Tibial nerve (tissue), 3 donors: ENCODE measurements at regions not wholly inside any gene's neighbourhood (a gene's known extent, or its start where the extent isn't known, plus 50 kb on each side); places are given as distances from the start of the nearest gene placed in this dataset.

ENCODE experiments used
- POLR2A ChIP-seq, 2 donors: fragments of 450-650 bp; IDR thresholded peaks; one replicate each; pipeline ENCODE4 v1.6.1; 2017; ENCODE audit warnings: antibody characterized with exemption in 2 of 2, mild to moderate bottlenecking in 2 of 2, moderate library complexity in 2 of 2
- TF ChIP-seq, protein P1 (sequence below), 5 experiments: fragments of 200-600 bp in 3 of 5; fragments of 450-650 bp in 2 of 5; sonication (generic) in 3 of 5; IDR thresholded peaks; one replicate each; pipeline ENCODE4 v1.5.1; 2016 to 2019; ENCODE audit warnings: antibody characterized with exemption in 5 of 5, mild to moderate bottlenecking in 3 of 5, moderate library complexity in 2 of 5

DNA sequence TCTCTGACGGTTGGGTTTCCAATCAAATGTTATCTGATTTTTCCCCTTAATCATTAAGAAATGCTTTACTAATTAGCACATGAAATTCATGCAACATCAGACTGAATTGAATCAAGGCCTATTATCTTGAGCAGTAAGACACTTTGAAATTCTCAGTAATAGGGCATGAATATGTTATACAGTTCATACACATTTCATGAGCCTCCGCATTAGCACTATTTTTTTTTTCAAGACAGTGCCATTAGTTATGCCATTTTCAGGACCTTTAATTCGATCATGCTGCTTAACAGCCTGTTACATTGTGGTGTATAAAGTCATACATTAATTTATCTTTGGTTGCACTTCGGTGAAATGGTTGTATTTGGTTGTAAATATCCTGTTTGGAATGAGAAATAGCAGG lies 862.6 kb upstream of the GOT2 start:
- TF ChIP-seq, protein P1, sequence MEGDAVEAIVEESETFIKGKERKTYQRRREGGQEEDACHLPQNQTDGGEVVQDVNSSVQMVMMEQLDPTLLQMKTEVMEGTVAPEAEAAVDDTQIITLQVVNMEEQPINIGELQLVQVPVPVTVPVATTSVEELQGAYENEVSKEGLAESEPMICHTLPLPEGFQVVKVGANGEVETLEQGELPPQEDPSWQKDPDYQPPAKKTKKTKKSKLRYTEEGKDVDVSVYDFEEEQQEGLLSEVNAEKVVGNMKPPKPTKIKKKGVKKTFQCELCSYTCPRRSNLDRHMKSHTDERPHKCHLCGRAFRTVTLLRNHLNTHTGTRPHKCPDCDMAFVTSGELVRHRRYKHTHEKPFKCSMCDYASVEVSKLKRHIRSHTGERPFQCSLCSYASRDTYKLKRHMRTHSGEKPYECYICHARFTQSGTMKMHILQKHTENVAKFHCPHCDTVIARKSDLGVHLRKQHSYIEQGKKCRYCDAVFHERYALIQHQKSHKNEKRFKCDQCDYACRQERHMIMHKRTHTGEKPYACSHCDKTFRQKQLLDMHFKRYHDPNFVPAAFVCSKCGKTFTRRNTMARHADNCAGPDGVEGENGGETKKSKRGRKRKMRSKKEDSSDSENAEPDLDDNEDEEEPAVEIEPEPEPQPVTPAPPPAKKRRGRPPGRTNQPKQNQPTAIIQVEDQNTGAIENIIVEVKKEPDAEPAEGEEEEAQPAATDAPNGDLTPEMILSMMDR (IDR thresholded peaks at IDR 0.05), result no peak
- no peak for TF ChIP-seq POLR2A (IDR thresholded peaks at IDR 0.05)
